GM21367 (cell line): ENCODE measurements at regions not wholly inside any gene's neighbourhood (a gene's known extent, or its start where the extent isn't known, plus 50 kb on each side); places are given as distances from the start of the nearest gene placed in this dataset.
"Not testable (repeated sequence)": the region's sequence is repeated elsewhere in the genome, so short reads cannot be mapped to it uniquely, and the experiment has no call there.

Experiments
- ATAC-seq: cut with Tn5 transposase; IDR thresholded peaks from one replicate; pipeline ENCODE4 v1.9.1; 2021; ENCODE audit not compliant: unreplicated experiment

GRCh38 chr6:56904068-56904467 lies 50.8 kb upstream of the BEND6 start:
- no peak for ATAC-seq

GRCh38 chr6:56902641-56903464 lies 52.1 kb upstream of the BEND6 start:
- no peak for ATAC-seq

GRCh38 chr6:56900784-56901183 lies 54.1 kb upstream of the BEND6 start:
- ATAC-seq, result no peak

- no peak for ATAC-seq
Measured at GRCh38 chr6:56899753-56900152, 55.2 kb upstream of the BEND6 start.

- ATAC-seq, result no peak
Measured at GRCh38 chr6:56899311-56899710, 55.6 kb upstream of the BEND6 start.

- ATAC-seq, result no peak
Measured at GRCh38 chr6:56897789-56898529, 56.9 kb upstream of the BEND6 start.

- peak; percentile 0 for ATAC-seq
Measured at GRCh38 chr6:56891754-56892153, 63.2 kb upstream of the BEND6 start.

GRCh38 chr6:56890683-56891429 lies 64.1 kb upstream of the BEND6 start:
- ATAC-seq, result peak; percentile 97

- ATAC-seq, result no peak
Measured at GRCh38 chr6:56890066-56890465, 64.8 kb upstream of the BEND6 start.

GRCh38 chr6:56889492-56889891 lies 65.4 kb upstream of the BEND6 start:
- ATAC-seq, result no peak

- ATAC-seq, result no peak
Measured at GRCh38 chr6:56888687-56889086, 66.2 kb upstream of the BEND6 start.

GRCh38 chr6:56887086-56887485 lies 67.8 kb upstream of the BEND6 start:
- ATAC-seq, result no peak

GRCh38 chr6:56877922-56878321 lies 77.0 kb upstream of the BEND6 start:
- no peak for ATAC-seq

GRCh38 chr6:56875961-56876360 lies 78.9 kb upstream of the BEND6 start:
- no peak for ATAC-seq

GRCh38 chr6:56875523-56875922 lies 79.4 kb upstream of the BEND6 start:
- ATAC-seq, result no peak

- no peak for ATAC-seq
Measured at GRCh38 chr6:56874328-56874727, 80.6 kb upstream of the BEND6 start.

GRCh38 chr6:56870053-56870452 lies 84.9 kb upstream of the BEND6 start:
- not testable (repeated sequence) for ATAC-seq

- ATAC-seq, result no peak
Measured at GRCh38 chr6:56869346-56869745, 85.6 kb upstream of the BEND6 start.

- no peak for ATAC-seq
Measured at GRCh38 chr6:56868687-56869086, 86.2 kb upstream of the BEND6 start.

- no peak for ATAC-seq
Measured at GRCh38 chr6:56866917-56867522, 87.9 kb upstream of the BEND6 start.
